Panc1 (cell line): ENCODE measurements at regions not wholly inside any gene's neighbourhood (a gene's known extent, or its start where the extent isn't known, plus 50 kb on each side); places are given as distances from the start of the nearest gene placed in this dataset.

Experiments used
- ATAC-seq: fragments of 200-7000 bp; cut with Tn5 transposase; 2 replicates; pipeline ENCODE4 v1.9.1; 2020; ENCODE audit warnings: mild to moderate bottlenecking, moderate library complexity
- BruUV-seq: library from RNA; stranded (reverse); fragments of 400-500 nt; replicated peaks from 2 replicates; lab custom pipeline; 2021; lab: Mats Ljungman, UMichigan
- CTCF ChIA-PET: fragments of 300-600 bp; sonication (Branson Sonifier 250); formaldehyde crosslinking; loops from one replicate; lab custom pipeline; 2022; ENCODE audit warnings: antibody characterized with exemption; lab: Charles Lee
- POLR2A ChIA-PET: fragments of 300-600 bp; sonication (Branson Sonifier 250); formaldehyde crosslinking; loops from one replicate; lab custom pipeline; 2022; ENCODE audit warnings: antibody characterized with exemption; lab: Charles Lee
- DNase-seq: peaks from one replicate; pipeline ENCODE4 v3.0.0-alpha.2; 2010; ENCODE audit warnings: low read depth, low spot score
- H3K27ac ChIP-seq: 2 replicates; pipeline ENCODE4 v1.5.1; 2011; ENCODE audit warnings: mild to moderate bottlenecking, low read length, inconsistent platforms
- H3K27me3 ChIP-seq: fragments of 200-500 bp; sonication (Bioruptor generic); 2 replicates; pipeline ENCODE4 v1.6.0; 2014; ENCODE audit warnings: low read length, inconsistent platforms; ENCODE audit not compliant: control insufficient read depth, insufficient read depth
- H3K36me3 ChIP-seq: fragments of 200-500 bp; sonication (Bioruptor generic); 2 replicates; pipeline ENCODE4 v1.5.1; 2014; ENCODE audit warnings: inconsistent platforms, mild to moderate bottlenecking, low read length, moderate library complexity; ENCODE audit not compliant: control insufficient read depth, insufficient read depth
- H3K4me1 ChIP-seq: 2 replicates; pipeline ENCODE4 v1.5.1; 2011; ENCODE audit warnings: inconsistent platforms, mild to moderate bottlenecking, low read length, moderate library complexity; ENCODE audit not compliant: control insufficient read depth, insufficient read depth
- H3K4me3 ChIP-seq, 2 experiments: 2 replicates each; pipeline ENCODE4 v1.5.1; 2011 to 2012; ENCODE audit warnings: low read depth in 2 of 2, low read length in 2 of 2, mild to moderate bottlenecking in 2 of 2, inconsistent platforms in 1 of 2, moderate library complexity in 1 of 2
- H3K9me3 ChIP-seq: fragments of 200-500 bp; sonication (Bioruptor generic); 2 replicates; pipeline ENCODE4 v1.5.1; 2014; ENCODE audit warnings: low read depth, mild to moderate bottlenecking, inconsistent platforms, low read length, moderate library complexity; ENCODE audit not compliant: control insufficient read depth, insufficient read depth
- POLR2AphosphoS5 ChIP-seq: IDR thresholded peaks from 2 replicates; pipeline ENCODE4 v1.6.1; 2012; ENCODE audit warnings: mild to moderate bottlenecking, low read depth, low read length, moderate library complexity
- SIN3A ChIP-seq: IDR thresholded peaks from 2 replicates; pipeline ENCODE4 v1.6.1; 2012; ENCODE audit warnings: low read depth, mild to moderate bottlenecking, low read length, moderate library complexity, borderline replicate concordance; ENCODE audit not compliant: insufficient read depth
- TCF7L2 ChIP-seq: IDR thresholded peaks from 2 replicates; pipeline ENCODE4 v1.6.1; 2011; ENCODE audit warnings: mild to moderate bottlenecking, low read depth, low read length, inconsistent platforms
- in situ Hi-C: cut with HindIII; loops from 2 replicates; pipeline ENCODE4 v1.10.0; 2016; ENCODE audit warnings: low sequenced_read_pairs, low pct_unique_long_range_greater_than_20kb
- intact Hi-C: fragments of 100-400 bp; cut with micrococcal nuclease; formaldehyde crosslinking; loops from one replicate; pipeline ENCODE4 v1.10.0; 2022; ENCODE audit not compliant: unreplicated experiment
- TF ChIP-seq, protein P1 (sequence below), 2 experiments: IDR thresholded peaks; 2 replicates each; pipeline ENCODE4 v1.6.1; 2011 to 2012; ENCODE audit warnings: low read depth in 2 of 2, control low read depth in 1 of 2, low read length in 1 of 2, mild to moderate bottlenecking in 1 of 2, moderate library complexity in 1 of 2; ENCODE audit not compliant: insufficient read depth in 1 of 2
- TF ChIP-seq, protein P2 (sequence below): fragments of 450-650 bp; IDR thresholded peaks from 2 replicates; pipeline ENCODE4 v1.5.1; 2017; ENCODE audit warnings: mild to moderate bottlenecking

DNA sequence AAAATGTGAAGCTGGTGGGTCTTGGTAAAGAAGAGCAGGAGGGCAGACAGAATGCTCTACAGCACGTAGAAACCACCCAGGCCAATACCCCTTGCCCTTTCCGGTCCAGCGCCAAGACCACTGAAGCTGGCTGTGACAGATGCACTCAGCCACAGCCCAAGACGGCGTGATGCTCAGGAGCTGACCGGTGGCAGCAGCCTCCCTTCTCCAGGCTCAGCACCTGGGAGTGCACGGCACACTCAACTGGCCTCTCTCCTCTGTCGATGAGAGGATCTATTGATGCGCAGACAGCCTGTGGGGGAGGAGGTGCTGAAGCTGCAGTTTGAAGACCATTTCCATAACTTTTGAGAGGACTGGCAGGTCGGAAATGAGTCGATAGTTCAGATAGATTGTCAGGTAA lies 141.0 kb upstream of the MYT1L start:
- TF ChIP-seq, protein P1, sequence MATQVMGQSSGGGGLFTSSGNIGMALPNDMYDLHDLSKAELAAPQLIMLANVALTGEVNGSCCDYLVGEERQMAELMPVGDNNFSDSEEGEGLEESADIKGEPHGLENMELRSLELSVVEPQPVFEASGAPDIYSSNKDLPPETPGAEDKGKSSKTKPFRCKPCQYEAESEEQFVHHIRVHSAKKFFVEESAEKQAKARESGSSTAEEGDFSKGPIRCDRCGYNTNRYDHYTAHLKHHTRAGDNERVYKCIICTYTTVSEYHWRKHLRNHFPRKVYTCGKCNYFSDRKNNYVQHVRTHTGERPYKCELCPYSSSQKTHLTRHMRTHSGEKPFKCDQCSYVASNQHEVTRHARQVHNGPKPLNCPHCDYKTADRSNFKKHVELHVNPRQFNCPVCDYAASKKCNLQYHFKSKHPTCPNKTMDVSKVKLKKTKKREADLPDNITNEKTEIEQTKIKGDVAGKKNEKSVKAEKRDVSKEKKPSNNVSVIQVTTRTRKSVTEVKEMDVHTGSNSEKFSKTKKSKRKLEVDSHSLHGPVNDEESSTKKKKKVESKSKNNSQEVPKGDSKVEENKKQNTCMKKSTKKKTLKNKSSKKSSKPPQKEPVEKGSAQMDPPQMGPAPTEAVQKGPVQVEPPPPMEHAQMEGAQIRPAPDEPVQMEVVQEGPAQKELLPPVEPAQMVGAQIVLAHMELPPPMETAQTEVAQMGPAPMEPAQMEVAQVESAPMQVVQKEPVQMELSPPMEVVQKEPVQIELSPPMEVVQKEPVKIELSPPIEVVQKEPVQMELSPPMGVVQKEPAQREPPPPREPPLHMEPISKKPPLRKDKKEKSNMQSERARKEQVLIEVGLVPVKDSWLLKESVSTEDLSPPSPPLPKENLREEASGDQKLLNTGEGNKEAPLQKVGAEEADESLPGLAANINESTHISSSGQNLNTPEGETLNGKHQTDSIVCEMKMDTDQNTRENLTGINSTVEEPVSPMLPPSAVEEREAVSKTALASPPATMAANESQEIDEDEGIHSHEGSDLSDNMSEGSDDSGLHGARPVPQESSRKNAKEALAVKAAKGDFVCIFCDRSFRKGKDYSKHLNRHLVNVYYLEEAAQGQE (IDR thresholded peaks at IDR 0.05; ENCODE audit: insufficient read depth in 1 of 2, low read depth in 2 of 2, low read length in 1 of 2): no peak
- TF ChIP-seq, protein P2, sequence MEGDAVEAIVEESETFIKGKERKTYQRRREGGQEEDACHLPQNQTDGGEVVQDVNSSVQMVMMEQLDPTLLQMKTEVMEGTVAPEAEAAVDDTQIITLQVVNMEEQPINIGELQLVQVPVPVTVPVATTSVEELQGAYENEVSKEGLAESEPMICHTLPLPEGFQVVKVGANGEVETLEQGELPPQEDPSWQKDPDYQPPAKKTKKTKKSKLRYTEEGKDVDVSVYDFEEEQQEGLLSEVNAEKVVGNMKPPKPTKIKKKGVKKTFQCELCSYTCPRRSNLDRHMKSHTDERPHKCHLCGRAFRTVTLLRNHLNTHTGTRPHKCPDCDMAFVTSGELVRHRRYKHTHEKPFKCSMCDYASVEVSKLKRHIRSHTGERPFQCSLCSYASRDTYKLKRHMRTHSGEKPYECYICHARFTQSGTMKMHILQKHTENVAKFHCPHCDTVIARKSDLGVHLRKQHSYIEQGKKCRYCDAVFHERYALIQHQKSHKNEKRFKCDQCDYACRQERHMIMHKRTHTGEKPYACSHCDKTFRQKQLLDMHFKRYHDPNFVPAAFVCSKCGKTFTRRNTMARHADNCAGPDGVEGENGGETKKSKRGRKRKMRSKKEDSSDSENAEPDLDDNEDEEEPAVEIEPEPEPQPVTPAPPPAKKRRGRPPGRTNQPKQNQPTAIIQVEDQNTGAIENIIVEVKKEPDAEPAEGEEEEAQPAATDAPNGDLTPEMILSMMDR: no peak
- TF ChIP-seq TCF7L2: no peak
- TF ChIP-seq SIN3A: no peak
- no peak for TF ChIP-seq POLR2AphosphoS5

DNA sequence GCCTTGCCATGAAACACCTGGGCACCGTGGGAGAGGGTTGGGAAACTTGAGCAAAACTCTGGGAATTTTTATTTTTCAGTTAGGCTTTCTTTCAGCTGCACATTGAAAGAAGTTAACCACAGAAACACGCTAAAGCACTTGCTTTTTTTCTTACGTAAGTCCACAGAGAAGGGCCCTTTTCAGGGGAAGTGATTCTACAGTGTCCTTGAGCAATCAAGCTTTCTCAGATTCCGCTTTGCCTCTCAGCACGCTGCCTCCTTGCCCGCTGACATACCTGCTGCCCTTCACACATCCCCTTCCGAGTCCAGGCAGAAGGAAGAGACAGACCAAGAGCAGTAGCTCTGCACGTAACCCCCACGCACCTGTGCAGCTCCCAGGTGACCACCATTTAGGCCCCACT lies 135.5 kb upstream of the MYT1L start:
- ChIA-PET POLR2A (no interaction called here), CTCF (no interaction called here)
- no peaks in the 10 kb centered on the region for H3K9me3 ChIP-seq
- in situ Hi-C loops: no loop called here
- no TSS peak for BruUV-seq
- no peak overlapping the region for H3K4me3 ChIP-seq
- H3K27ac ChIP-seq: no peak overlapping the region
- H3K27me3 ChIP-seq: no peaks in the 10 kb centered on the region; the same call in 1 of the 2 replicates
- H3K4me1 ChIP-seq: no peaks in the 10 kb centered on the region
- intact Hi-C loops: no loop called here
- no peak for DNase-seq
- no peak for ATAC-seq
- TF ChIP-seq SIN3A: no peak
- TF ChIP-seq, protein P1 (IDR thresholded peaks at IDR 0.05; ENCODE audit: insufficient read depth in 1 of 2, low read depth in 2 of 2, low read length in 1 of 2): no peak
- no peak for TF ChIP-seq TCF7L2
- TF ChIP-seq, protein P2: no peak
- no peak for TF ChIP-seq POLR2AphosphoS5
- H3K36me3 ChIP-seq: no peaks in the 10 kb centered on the region

More for the DNA sequence above, 141.0 kb upstream of the MYT1L start:
- no TSS peak for BruUV-seq
- ChIA-PET CTCF (no interaction called here), POLR2A (interaction anchor here (0.6 kb wide), 1 partner anchor 72 kb away, joined by 5 read pairs; no protein-coding TSS in a partner anchor)
- Histone ChIP-seq H3K4me3 (no peak overlapping the region), H3K27ac (no peak overlapping the region), H3K36me3 (no peaks in the 10 kb centered on the region), H3K27me3 (peaks cover 3% of the 10 kb centered on the region; the same call in 1 of the 2 replicates), H3K9me3 (no peaks in the 10 kb centered on the region), H3K4me1 (no peaks in the 10 kb centered on the region)
- intact Hi-C loops (no loop called here), in situ Hi-C loops (no loop called here)
- ATAC-seq (no peak), DNase-seq (no peak)
